Kidney epithelial cell (primary cell): ENCODE measurements at regions not wholly inside any gene's neighbourhood (a gene's known extent, or its start where the extent isn't known, plus 50 kb on each side); places are given as distances from the start of the nearest gene placed in this dataset.
A peak's percentile ranks its signal among the peaks of the same experiment; 100 is the strongest.

Experiments
- DNase-seq: peaks from one replicate; pipeline ENCODE4 v3.0.0-alpha.2; 2010; ENCODE audit warnings: low read depth
- H3K27me3 ChIP-seq: 2 replicates; pipeline ENCODE4 v1.6.0; 2011; ENCODE audit warnings: low read length; ENCODE audit not compliant: control insufficient read depth, insufficient read depth
- H3K36me3 ChIP-seq: 2 replicates; pipeline ENCODE4 v1.5.1; 2011; ENCODE audit warnings: low read length; ENCODE audit not compliant: control insufficient read depth, insufficient read depth
- H3K4me3 ChIP-seq: 2 replicates; pipeline ENCODE4 v1.5.1; 2011; ENCODE audit warnings: low read depth, mild to moderate bottlenecking, control low read depth, low read length
- TF ChIP-seq, protein P1 (sequence below): IDR thresholded peaks from 2 replicates; pipeline ENCODE4 v1.5.1; 2011; ENCODE audit warnings: mild to moderate bottlenecking, moderate library complexity, low read length, control low read depth, inconsistent platforms; ENCODE audit not compliant: insufficient read depth, poor library complexity, severe bottlenecking

DNA sequence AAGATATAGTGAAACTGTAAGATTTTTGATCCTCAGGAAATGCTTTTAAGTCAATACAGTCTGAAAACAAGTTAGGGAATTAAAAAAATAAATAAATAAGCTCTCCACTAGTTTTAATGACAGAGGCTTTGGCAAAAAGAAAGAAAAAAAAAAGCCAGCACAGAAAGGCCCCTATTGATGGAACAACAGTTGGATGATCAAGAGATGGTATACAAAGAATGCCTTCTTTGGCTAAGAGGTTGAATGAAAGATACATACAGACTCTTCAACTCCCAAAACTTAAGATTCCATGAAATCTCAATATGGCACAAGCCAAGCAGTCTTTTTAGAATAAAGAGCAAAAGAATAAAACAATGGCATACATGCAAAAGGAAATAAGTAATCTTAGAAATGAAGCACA, 64.0 kb upstream of the GALNT5 start:
- Histone ChIP-seq H3K27me3 (no peaks in the 10 kb centered on the region), H3K36me3 (no peaks in the 10 kb centered on the region), H3K4me3 (no peak overlapping the region)
- no peak for DNase-seq
- TF ChIP-seq, protein P1, sequence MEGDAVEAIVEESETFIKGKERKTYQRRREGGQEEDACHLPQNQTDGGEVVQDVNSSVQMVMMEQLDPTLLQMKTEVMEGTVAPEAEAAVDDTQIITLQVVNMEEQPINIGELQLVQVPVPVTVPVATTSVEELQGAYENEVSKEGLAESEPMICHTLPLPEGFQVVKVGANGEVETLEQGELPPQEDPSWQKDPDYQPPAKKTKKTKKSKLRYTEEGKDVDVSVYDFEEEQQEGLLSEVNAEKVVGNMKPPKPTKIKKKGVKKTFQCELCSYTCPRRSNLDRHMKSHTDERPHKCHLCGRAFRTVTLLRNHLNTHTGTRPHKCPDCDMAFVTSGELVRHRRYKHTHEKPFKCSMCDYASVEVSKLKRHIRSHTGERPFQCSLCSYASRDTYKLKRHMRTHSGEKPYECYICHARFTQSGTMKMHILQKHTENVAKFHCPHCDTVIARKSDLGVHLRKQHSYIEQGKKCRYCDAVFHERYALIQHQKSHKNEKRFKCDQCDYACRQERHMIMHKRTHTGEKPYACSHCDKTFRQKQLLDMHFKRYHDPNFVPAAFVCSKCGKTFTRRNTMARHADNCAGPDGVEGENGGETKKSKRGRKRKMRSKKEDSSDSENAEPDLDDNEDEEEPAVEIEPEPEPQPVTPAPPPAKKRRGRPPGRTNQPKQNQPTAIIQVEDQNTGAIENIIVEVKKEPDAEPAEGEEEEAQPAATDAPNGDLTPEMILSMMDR, result no peak

DNA sequence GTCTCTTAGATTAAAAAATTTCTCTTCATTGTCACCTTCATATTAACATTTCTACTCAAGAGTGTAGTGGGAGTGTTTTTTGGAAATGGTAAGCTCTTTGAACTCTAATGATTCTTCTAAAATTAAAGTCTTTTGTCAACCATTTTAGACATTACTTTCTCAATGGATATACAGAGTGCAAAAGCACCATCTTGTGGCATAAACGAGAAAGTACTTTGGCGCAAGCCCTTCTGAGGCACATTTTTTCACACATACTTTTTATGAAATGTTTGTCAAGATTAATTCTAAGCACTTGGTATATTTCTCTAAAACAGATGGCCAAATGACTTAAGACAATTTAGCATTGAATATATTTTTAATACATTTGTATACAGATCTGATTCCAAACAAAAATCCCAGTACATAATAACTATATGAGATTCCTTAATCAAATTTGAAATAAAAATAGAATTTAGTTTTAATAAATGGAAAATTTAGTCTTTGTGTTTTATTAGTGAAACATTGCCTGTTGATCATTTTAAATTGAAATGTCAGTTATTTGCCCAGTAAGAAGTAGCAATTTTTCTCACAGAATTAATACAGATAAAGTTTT, 63.3 kb upstream of the GALNT5 start:
- Histone ChIP-seq H3K27me3 (no peaks in the 10 kb centered on the region), H3K4me3 (no peak overlapping the region), H3K36me3 (no peaks in the 10 kb centered on the region)
- DNase-seq, result no peak
- TF ChIP-seq, protein P1, result peak; percentile 69

DNA sequence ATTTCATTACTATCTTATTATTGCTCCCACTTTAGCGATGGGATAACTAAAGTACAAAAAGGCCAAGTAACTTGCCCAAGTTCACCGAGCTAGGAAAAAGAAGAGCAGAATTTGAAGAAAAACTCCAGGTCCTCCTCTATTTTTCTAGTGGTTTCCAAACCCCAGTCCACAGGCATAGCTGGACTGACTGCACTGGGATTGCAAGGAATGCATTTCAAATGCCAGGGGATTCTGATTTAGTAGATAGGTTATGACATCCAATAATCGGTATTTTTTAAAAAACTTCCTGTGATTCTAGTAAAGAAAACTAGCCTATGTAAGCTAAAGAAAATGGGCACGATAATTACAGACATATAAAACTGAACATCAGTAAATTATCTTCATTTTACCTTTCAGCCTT, 62.7 kb upstream of the GALNT5 start:
- H3K4me3 ChIP-seq, result no peak overlapping the region
- TF ChIP-seq, protein P1, result no peak
- no peak for DNase-seq
- H3K27me3 ChIP-seq, result no peaks in the 10 kb centered on the region
- H3K36me3 ChIP-seq, result no peaks in the 10 kb centered on the region

DNA sequence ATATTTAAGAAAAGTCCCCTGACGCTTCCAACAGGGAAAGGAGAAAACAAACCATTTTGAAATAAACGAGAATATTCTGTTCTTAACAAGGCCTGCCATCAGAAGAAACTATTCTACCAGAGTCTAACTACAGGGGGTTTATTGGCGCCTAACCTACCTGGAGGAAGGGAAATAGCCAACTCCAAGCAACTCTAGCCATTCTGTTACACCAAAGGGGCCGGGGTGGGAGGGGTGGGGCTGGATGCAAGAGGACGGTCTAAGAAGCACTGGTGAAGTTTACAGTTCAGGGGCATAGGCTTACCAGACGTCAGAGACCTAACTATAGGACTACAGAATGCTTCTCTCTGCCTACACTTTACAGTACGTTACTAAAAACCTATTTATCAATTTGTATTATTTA, 60.5 kb upstream of the GALNT5 start:
- TF ChIP-seq, protein P1, result no peak
- no peak overlapping the region for H3K4me3 ChIP-seq
- no peaks in the 10 kb centered on the region for H3K36me3 ChIP-seq
- DNase-seq, result no peak
- no peaks in the 10 kb centered on the region for H3K27me3 ChIP-seq

DNA sequence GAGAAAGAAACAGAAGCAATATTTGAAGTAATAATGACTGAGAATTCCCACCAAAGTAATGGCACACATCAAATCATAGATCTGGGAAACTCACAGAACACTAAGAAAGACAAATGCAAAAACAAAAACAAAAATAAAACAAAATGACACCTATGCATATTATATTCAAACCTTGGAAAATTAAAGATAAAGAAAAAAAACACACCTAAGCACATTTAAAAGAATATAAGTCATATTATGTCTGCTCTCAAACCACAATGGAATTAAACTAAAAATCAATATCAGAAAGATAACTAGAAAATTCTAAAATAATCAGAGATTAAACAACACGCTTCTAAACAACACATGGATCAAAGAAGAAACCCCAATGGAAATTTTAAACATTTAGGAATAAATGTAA, 59.7 kb upstream of the GALNT5 start:
- TF ChIP-seq, protein P1, result no peak
- Histone ChIP-seq H3K36me3 (no peaks in the 10 kb centered on the region), H3K27me3 (no peaks in the 10 kb centered on the region), H3K4me3 (no peak overlapping the region)
- DNase-seq, result no peak

DNA sequence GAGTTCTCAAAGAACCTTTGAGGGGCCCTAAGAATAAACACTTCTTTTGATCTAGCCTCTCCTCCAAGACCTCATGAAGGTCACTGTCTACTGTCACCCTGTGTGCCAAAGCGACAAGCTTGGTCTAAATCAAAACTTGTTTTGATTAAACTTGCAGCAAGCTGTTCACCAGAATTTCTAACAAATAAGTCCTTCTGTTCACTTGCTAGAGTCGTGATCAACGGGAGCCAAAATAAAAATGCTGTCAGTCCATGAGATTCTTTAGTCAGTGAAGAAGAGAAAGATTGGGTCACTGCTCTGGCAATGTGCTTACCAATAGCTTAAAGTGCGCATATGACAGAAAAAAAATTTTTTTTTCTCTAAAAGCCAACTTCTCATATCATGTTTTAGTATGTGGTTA, 53.9 kb upstream of the GALNT5 start:
- Histone ChIP-seq H3K4me3 (no peak overlapping the region), H3K27me3 (no peaks in the 10 kb centered on the region), H3K36me3 (no peaks in the 10 kb centered on the region)
- TF ChIP-seq, protein P1, result no peak
- DNase-seq, result no peak
